Ishikawa (cell line): ENCODE measurements at regions not wholly inside any gene's neighbourhood (a gene's known extent, or its start where the extent isn't known, plus 50 kb on each side); places are given as distances from the start of the nearest gene placed in this dataset.

ENCODE experiments used
- CEBPB ChIP-seq: IDR thresholded peaks from 2 replicates; pipeline ENCODE4 v1.6.1; 2012
- CREB1 ChIP-seq: IDR thresholded peaks from 2 replicates; pipeline ENCODE4 v1.6.1; 2012; ENCODE audit warnings: low read depth
- EGR1 ChIP-seq: IDR thresholded peaks from 2 replicates; pipeline ENCODE4 v1.6.1; 2012
- EP300 ChIP-seq: IDR thresholded peaks from 2 replicates; pipeline ENCODE4 v1.6.1; 2012; ENCODE audit warnings: borderline replicate concordance
- FOXM1 ChIP-seq: IDR thresholded peaks from 2 replicates; pipeline ENCODE4 v1.6.1; 2012; ENCODE audit warnings: low read depth, borderline replicate concordance
- NFIC ChIP-seq: IDR thresholded peaks from 2 replicates; pipeline ENCODE4 v1.6.1; 2012
- RAD21 ChIP-seq: IDR thresholded peaks from 2 replicates; pipeline ENCODE4 v1.6.1; 2012; ENCODE audit warnings: low read depth
- TAF1 ChIP-seq: IDR thresholded peaks from 2 replicates; pipeline ENCODE4 v1.6.1; 2012; ENCODE audit warnings: low read depth, mild to moderate bottlenecking
- TCF12 ChIP-seq: IDR thresholded peaks from 2 replicates; pipeline ENCODE4 v1.6.1; 2012; ENCODE audit warnings: low read depth
- TEAD4 ChIP-seq: IDR thresholded peaks from 2 replicates; pipeline ENCODE4 v1.6.1; 2012
- YY1 ChIP-seq: IDR thresholded peaks from 2 replicates; pipeline ENCODE4 v1.6.1; 2012; ENCODE audit warnings: low read depth
- ZBTB7A ChIP-seq: IDR thresholded peaks from 2 replicates; pipeline ENCODE4 v1.6.1; 2012; ENCODE audit warnings: low read depth
- TF ChIP-seq, protein P1 (sequence below): IDR thresholded peaks from 2 replicates; pipeline ENCODE4 v1.6.1; 2012
- TF ChIP-seq, protein P2 (sequence below): IDR thresholded peaks from 2 replicates; pipeline ENCODE4 v1.6.1; 2012; ENCODE audit warnings: low read depth, mild to moderate bottlenecking
- TF ChIP-seq, protein P3 (sequence below): IDR thresholded peaks from 2 replicates; pipeline ENCODE4 v1.6.1; 2012

DNA sequence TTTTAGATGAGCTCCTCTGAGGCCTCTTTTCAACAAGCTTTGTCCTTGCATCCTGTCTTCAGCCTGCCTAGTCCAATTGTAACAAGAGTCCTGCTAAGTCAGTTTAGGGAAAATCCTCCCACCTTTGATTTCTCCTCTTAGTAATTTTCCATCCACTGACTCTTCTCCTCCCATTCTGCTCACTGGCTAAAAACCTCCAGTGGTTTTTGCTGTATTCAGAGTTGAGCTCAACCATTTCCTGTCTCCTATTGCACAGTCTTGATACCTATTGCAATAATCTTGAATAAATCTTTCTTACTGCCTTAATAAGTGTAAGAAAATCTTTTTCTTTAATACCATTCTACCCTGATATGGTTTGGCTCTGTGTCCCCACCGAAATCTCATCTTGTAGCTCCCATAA, 117.8 kb upstream of the ENPP6 start:
- TF ChIP-seq ZBTB7A: no peak
- no peak for TF ChIP-seq EP300
- TF ChIP-seq EGR1: no peak
- no peak for TF ChIP-seq TEAD4
- no peak for TF ChIP-seq YY1
- TF ChIP-seq, protein P1, sequence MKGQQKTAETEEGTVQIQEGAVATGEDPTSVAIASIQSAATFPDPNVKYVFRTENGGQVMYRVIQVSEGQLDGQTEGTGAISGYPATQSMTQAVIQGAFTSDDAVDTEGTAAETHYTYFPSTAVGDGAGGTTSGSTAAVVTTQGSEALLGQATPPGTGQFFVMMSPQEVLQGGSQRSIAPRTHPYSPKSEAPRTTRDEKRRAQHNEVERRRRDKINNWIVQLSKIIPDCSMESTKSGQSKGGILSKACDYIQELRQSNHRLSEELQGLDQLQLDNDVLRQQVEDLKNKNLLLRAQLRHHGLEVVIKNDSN: no peak
- TF ChIP-seq, protein P2, sequence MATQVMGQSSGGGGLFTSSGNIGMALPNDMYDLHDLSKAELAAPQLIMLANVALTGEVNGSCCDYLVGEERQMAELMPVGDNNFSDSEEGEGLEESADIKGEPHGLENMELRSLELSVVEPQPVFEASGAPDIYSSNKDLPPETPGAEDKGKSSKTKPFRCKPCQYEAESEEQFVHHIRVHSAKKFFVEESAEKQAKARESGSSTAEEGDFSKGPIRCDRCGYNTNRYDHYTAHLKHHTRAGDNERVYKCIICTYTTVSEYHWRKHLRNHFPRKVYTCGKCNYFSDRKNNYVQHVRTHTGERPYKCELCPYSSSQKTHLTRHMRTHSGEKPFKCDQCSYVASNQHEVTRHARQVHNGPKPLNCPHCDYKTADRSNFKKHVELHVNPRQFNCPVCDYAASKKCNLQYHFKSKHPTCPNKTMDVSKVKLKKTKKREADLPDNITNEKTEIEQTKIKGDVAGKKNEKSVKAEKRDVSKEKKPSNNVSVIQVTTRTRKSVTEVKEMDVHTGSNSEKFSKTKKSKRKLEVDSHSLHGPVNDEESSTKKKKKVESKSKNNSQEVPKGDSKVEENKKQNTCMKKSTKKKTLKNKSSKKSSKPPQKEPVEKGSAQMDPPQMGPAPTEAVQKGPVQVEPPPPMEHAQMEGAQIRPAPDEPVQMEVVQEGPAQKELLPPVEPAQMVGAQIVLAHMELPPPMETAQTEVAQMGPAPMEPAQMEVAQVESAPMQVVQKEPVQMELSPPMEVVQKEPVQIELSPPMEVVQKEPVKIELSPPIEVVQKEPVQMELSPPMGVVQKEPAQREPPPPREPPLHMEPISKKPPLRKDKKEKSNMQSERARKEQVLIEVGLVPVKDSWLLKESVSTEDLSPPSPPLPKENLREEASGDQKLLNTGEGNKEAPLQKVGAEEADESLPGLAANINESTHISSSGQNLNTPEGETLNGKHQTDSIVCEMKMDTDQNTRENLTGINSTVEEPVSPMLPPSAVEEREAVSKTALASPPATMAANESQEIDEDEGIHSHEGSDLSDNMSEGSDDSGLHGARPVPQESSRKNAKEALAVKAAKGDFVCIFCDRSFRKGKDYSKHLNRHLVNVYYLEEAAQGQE: no peak
- no peak for TF ChIP-seq FOXM1
- no peak for TF ChIP-seq CREB1
- TF ChIP-seq, protein P3, sequence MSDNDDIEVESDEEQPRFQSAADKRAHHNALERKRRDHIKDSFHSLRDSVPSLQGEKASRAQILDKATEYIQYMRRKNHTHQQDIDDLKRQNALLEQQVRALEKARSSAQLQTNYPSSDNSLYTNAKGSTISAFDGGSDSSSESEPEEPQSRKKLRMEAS: no peak

DNA sequence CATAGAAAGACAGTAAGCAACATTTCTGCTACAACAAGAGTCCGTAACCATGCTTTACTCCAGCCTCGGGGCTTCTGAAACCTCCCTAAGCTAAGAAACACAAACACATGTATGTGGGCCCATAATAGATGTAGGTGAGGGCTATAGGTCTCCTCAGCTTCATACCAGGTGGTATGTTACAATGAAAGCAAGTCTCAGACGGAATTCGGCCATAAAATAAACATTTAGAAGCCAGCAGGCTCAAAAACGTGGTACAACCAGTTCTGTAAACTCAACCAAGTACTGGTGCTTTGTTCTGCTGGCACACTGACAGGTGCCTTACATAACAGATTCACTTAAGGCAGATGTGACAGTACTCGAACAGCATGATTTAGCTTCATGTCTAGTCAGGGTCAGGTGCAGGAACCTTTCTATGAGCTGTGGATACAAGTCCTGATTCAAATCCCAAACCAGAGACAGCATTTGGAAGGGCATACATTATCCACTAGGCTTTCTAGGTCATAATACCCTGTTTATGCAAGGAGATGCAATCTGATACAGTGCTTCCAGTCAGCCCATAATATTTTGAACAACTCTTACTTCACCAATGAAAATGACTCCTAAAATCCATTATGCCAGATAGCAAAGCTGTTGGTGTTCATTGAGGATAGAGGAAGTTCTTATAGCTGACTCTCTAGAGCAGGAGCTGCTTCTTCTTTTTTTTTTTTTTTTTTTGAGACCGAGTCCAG, 113.8 kb upstream of the ENPP6 start:
- TF ChIP-seq RAD21 (no peak), EGR1 (no peak), TAF1 (no peak), CREB1 (no peak), EP300 (no peak; the same call in 1 of the 2 replicates), NFIC (peak; percentile 61; the same call in 1 of the 2 replicates)

DNA sequence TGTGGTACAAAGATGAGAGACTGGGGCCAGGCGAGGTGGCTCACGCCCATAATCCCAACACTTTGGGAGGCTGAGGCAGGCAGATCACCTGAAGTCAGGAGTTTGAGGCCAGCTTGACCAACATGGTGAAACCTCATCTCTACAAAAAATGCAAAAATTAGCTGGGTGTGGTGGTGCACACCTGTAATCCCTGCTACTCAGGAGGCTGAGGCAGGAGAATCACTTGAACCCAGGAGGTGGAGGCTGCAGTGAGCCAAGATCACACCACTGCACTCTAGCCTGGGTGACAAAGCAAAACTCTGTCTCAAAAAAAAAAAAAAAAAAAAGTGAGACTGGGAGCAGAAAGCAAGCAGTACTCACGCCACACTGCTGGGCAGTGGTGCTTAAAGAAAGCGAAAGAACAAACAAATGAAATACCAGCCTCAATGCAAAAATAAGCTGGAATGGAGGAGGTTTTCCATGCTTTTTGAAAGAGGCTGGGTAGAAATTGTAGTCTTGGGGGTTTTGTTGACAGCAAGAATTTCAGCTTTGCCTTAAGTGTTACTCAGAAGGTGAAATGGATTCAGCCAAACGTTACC, 112.9 kb upstream of the ENPP6 start:
- 0 out of 2 replicates have a peak, but pooled peaks have one; percentile 10 for TF ChIP-seq EP300

DNA sequence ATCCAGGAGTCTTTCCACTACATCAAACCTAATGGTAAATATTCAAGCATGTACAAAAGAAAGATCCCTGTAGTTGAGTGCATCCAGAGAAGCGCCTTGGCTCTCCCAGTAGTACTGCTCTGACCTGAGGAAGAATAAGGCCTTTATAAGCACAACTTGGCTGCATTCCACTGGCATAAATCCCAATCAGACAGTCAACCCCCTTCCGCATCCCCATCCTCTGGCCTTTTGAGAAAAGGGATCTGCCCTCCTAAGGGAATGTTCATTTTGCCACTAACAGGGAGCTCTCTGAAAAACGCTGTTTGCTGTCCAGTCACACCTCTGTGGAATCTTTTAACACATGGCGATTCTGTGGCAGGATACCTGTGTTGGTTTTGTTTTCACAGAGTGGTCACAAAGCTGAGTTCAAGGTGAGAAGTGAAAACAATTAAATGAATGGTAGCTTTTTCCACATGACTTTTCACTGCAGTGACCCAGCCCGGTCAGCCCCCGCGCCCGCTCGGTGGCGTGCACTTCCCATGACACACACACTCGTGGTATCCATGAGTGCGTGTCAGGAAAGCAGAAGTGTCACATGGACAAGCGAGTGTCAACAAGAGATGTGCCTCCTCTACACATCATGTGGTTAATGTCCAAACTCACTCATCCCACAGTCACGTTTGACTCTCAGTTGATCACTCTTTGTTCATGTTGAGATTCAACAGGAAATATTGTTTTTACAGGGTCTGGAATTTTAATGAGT, 112.2 kb upstream of the ENPP6 start:
- TF ChIP-seq, protein P3: no peak
- TF ChIP-seq, protein P1: no peak

DNA sequence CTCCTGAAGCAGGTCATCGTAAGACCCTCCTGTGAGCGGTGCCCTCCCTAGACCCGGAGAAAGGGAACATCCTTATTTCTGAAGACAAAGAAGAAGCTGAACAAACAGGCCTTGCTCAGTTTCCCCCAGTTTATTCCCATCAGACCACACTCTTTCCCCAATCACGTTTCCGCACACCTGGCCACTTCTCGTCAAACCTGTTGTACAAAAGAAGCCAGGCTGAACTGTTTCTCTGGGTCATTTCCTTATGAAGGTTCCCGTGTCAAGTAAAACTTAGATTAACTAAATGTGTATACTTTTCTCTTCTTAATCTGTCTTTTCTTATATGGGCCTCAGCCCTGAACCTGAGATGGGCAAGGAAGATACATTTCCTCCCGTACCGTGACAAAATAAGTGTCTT, 111.6 kb upstream of the ENPP6 start:
- TF ChIP-seq FOXM1: no peak
- no peak for TF ChIP-seq TCF12
- no peak for TF ChIP-seq TEAD4
- TF ChIP-seq CREB1: no peak
- TF ChIP-seq YY1: no peak
- no peak for TF ChIP-seq ZBTB7A
- TF ChIP-seq CEBPB: no peak
- TF ChIP-seq NFIC: no peak
- TF ChIP-seq, protein P3: no peak
- TF ChIP-seq EP300: no peak
- no peak for TF ChIP-seq TAF1
- TF ChIP-seq, protein P2: no peak
- no peak for TF ChIP-seq RAD21
- TF ChIP-seq, protein P1: no peak
- no peak for TF ChIP-seq EGR1
